ENCODE measurements at regions not wholly inside any gene's neighbourhood (a gene's known extent, or its start where the extent isn't known, plus 50 kb on each side); places are given as distances from the start of the nearest gene placed in this dataset.

DNA sequence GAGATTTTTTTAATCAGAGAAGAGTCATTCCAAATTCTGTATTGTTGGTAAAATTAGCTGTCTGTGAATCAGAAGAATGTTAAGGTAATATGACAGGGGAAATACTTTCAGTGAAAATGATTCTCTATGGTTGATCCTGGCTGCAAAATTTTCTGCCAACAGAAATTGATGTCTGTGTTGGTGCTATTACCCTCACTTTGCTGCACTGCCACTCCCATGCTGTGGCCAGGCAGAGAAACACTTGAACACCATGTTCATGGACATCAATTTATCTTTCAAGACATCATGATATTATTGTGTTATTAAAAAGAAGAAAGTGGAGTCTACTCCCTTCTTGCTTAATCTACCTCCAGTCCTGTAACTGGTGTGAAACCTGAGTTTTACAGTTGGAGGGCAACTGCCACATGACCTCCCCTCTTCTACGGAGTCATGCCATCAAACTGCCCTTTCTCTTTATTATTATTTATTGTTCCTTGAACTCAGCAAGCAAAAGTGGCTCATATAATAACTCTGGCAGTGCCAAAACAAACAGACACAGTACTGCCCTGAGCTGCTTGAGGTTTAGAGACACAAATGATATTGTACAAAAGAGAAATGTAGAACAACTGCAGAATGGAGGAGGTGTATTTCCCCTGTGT is 288.0 kb upstream of the JAG1 start:
- no peak for DNase-seq

DNA sequence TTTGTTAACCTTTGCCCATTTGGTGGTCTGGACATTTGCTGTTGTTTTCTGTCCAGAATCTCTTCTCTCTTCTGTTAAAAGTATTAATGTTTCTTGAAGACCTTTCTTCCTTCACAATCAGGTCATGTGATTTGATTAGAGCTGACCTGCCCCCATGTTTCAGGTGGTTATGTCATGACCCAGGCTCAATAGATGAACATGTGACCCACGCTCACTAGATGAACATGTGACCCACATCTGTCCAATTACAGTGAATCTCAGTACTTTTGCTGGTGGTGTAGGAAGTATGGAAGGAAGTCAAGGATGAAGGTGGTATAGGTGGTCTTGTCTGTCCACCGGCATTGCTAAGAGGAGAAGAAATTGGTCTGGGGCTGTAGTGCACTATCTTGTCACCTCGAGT is 289.1 kb upstream of the JAG1 start:
- DNase-seq, result no peak

DNA sequence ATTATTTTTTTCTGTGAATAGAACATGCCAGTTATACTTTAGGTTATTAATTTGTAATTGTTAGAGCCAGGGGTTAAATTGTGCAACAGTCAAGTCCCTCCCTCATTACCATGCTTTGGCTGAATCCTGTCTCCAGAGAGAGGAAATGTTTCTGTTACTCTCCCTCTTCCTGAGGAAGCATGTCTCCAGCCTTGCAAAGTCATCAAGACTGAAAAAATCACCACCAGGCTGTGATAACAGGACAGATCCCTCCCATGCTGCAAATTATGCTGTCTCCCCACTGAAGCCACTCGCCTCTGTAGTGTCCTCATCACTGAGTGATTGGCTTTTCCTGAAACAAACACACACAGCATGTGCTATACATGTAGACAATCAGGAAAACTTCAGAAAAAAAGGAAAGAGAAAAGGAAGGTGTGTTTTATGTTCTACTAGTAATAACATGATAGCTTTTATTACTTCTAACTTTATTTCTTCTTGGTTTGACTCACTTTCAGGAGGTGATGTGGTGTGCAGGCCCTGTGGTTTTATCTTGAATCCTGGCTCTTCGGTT is 290.0 kb upstream of the JAG1 start:
- no peak for DNase-seq

DNA sequence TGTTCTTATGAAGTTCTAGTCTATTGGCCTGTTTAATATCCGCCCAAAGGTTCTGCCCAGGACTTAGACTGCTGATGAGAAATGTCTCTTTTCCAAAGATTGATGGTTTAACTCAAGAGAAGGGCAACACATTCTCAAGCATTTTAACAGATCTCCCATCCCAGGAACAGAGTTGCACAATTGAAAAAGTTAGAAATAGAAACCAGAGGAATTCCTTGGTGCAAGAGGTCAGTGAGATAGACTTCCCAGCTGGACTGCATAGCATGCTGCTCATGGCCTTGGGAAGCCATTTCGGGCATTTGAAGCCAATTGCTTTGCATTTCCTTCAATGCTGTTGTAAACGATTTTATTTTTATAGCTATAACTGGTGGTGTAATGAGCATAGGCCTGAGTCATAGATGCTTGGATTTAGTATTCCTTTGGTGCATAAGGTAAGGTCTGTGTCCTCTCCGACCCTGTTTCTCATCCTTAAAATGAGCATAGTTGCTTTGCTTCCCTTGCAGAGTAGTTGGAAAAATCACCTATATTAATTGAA is 292.2 kb upstream of the JAG1 start:
- DNase-seq, result no peak

DNA sequence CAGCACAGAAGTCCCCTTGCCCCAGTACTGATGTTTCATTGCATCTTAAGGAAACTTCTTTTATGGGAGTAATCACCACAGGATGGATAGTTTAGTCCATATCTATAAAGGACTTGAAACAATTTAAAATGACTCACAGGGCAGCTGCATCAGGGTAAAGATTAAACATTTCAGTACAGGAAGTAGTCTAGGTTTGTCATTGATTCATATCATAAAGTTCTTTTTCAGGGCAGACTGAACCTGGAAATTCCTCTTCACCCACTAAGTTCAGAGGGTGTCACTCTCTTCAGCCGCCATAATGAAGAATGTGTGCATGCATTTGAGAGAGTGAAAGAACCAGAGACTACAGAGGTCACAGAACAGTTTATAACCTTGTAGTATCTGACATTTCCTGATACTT is 296.3 kb upstream of the JAG1 start:
- DNase-seq, result no peak

DNA sequence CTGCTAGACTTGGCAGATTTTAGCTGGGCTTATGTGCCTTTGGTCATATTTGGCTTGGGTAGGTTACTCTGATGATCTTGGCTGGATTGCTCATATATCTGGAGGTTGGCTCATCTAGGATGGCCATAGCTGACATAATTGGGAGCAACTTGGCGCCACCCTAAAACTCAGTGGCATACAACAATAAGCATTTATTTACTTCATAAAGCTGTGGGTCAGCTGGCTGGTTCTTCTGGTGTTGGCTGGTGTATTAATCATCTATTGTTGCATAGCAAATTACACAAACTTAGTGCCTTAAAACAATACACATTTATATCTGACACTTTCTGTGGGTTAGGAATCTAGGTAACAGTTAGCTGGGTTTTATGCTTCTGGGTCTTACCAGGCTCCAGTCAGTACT is 297.3 kb upstream of the JAG1 start:
- no peak for DNase-seq

DNA sequence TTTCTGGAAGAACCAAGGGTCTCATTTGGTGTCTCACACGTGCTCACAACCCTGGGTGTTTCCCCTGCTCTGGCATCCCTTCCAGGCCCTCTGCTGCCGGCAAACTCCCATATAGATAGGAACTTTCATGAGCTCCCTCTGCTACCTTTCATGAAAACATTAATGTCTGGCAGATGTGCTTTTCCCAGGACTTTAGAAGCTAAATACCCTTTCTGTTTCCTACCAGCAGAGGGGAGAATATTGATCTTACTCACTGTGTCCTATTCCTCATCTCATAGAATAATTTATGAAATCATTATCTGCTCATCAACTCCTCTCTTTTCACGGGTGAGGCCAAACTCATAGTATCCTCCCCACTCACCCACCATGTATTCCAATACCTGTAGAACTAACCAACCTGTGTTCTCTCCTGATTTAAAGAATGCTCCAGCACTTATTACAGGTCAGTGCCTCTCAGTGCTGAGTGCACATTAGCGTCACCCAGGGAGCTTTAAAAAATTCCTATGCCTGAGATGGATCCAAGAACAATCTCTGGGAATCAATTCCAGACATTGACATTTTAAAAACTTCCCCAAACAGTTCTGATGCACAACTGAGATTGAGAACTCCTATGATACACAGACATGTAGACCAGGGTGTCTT is 298.5 kb upstream of the JAG1 start:
- no peak for DNase-seq

DNA sequence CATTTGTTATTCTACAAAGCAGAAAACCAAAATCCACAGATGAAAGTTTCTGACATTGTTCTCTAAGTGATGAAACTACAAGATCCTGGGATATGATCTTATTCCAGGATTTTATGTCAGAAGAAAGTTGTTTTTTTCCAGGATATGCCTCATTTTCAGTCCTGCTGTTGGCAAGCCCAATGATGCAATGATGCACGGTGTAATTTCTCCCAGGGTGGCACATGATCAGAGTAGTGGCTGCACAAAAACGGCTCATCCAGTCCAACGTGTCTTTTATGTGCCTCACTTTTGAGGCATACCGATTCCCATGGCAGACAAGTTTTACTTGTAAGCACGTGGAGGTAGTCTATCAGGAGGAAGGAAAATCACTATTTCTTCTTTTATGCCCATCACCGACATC is 302.3 kb upstream of the JAG1 start:
- DNase-seq, result no peak

DNA sequence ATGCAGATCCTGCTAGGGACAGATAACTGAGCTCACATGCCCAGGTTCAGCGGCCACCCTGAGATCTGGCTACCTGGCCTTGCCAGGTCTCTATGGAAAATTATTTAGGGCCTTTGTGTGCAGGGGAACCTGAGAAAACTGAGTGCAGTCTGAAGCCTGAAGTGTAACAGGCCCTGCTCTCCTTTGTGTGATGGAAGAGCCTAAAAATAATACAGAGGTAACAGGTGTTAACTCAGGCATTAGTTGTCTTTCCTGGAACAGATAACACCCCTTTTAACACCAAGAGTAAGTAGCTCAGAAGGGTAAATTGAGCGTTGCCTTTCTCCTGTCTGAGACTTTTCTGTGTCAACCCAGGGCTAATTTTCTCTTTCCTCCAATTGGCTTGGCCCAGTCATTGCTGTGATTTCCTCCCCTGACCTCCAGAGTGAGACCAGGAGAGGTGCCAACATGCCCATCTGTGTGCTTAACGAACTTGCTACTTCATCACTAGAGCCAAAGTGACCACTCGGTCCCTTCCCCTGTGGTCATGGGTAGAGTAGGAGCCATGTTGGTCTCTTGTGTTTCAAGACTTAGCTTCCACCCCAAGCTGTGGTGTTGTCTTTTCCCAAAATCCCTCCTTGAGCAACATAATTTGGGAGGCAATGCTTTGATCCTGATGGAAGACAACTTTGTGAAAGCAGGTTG is 304.4 kb upstream of the JAG1 start:
- no peak for DNase-seq

DNA sequence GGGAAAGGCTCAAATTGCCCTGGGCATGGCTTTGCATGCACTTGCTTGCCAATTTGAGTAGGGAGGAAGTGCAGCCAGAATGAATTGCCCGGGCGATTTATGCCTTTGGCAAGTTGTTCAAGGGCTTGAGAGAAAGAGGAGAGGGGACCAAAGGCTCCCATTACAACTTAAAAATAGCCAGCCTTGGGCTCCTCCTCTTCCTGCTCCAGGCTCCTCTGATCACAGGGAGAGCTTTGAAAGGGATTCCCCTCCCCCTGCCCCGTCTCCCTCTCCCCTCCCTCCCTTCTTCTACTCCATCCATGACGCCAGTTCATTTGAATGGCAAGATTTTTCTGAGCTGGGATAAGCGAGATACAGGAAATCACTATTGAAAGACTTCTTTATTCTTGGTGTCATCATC is 304.9 kb upstream of the JAG1 start:
- no peak for DNase-seq

DNA sequence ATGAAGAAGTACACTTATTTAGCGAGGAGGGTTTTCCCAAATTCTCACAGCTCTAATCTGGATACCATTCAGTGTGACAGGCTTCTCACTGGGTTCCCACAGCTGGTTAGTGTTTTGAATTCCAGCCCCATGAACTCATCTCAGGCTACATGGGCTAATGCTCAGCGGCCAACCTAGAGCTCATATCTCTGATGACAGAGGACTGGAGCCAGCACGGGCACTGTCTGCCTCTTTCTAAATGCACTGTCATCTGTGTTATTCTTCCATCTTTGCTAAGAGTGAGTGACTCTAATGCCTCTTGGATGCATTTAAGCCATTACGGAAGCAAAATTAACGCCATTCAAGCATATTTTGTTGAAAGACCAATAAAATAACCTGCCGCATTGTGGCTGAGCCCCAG is 308.9 kb upstream of the JAG1 start:
- DNase-seq, result peak; percentile 42

DNA sequence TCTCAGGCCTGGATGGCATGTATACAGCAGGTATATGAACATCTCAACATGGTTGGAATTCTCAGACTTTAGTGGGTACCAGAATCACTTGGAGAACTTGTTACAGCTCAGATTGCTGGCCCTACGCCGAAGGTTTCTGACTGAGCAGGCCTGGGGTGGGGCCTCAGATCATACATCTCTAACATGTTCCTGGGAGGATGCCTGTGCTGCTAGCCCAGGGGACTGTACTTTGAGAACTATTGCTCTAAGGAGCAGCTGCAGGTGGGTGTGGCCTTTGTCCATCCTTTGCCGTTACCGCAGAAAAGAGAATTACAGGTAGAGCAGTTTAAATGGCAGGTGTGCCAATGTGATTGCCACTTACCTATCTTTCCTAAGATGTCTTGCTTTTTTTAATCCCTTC is 310.5 kb upstream of the JAG1 start:
- no peak for DNase-seq

DNA sequence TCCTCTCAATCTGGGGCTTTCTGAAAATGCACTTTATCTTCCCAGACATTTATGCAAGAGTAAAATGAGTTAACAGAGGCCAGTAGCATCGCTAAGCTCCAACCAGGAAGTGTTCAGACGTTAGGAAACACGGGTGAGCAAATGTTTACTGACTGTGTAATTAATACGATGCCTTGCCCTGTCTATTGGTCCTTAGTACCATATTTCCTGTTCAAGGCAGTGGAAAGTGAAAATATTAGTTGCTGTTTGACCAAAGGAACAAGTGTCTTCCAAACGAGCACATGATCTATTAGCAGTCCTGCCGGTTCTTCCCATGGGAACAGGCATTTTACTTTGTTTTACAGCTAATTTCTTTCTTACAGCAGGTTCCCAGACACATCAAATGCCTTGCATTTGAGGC is 311.1 kb upstream of the JAG1 start:
- DNase-seq, result no peak

DNA sequence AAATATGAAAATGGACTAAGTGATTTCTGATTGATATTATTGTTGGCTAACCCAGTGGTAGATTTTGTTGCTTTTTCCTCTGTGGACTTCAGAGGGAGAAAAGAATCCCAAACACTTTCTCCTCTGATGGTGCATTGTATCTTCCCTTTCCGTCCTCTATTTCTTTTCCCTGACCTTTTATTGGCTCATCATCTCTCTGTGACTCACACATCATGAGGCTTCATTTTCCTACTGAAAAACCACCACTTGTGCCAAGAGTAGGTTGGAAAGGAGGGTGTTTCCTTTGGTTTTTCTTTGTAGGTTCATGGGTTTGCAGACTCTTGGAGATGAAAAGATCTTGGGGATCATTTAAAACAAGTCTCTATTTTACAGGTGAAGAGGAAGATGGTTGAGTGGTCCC is 311.7 kb upstream of the JAG1 start:
- DNase-seq, result no peak

DNA sequence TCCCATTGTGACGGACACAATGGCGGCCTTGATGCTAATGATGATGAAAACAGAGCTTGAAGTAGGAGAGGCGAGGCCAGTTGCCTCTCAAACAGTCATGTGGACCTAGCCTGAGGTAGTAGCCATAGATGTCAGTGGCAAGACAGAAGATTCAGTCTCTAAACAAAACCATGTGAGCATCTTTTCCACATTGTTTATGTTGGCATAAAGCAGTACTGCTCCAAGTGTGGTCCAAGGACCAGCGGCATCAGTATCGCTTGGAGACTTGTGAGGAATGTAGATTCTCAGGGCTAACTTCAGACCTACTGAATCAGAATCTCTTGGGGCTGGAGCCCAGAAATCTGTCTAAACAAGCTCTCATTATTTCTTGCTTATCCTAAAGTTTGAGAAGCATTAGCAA is 312.8 kb upstream of the JAG1 start:
- DNase-seq, result no peak

DNA sequence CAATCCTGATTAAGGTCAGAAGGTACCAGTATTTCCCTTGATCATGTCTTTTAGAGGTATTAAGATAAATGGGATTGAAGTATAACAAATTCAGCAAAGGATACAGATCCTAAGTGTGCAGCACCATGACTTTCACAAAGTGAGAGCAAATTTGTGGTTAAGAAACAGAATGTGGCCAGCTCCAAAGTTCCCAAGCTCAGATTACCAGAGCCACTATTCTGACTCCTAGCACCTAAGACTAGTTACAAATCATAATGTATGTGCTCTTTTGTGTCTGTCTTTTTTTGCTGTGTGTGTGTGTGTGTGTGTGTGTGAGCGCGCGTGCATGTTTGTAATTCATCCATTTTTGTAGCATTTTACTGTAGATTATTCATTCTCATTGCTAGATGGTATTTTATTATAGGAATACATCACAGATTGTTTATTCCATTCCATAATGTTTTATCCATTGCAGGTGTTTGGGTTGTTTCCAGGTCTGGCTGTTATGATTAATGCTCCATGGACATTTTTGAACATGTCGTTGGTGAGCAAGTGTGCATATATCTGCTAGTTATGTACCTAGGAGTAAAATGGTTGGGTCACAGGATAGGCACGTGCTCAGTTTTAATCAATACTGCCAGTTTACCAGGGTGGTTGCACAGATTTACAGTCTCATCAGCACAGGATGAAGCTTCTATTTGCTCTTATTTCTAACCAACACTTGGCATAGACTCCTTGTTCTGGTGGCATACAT is 314.0 kb upstream of the JAG1 start:
- no peak for DNase-seq

DNA sequence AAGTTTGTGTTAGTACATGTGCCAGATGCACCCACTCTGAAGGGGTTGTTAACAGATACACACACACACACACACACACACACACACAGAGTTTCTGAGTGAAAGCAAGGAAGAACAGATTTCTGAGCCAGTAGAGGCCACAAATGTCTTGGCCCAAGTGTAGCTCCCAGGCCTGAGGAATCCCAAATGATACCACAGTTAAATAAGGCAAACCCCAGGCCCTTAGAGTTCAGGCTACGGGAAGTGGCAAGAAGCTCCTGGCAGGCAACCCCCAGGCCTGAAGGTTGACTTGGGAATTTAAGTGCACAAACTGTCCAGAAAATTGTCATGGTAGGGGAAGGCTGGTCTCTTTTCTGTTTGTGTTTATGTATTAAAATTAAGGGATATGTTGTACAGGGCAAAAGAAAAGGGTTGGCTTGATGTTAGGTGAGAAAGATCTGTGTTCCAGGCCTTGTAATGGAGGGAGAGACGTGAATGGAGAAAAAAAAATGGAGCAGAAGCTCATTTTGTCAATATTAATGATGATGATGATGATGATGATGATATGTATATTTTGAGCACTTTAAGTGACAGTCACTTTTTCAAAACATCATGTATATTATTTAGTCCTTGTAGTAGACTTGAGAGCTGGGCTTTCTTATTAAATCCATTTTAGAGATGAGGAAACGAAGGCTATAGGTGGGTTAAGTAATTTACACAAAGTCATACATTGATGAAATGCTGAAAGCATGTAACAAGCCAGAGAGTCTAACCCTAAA is 317.0 kb upstream of the JAG1 start:
- peak; percentile 43 for DNase-seq

DNA sequence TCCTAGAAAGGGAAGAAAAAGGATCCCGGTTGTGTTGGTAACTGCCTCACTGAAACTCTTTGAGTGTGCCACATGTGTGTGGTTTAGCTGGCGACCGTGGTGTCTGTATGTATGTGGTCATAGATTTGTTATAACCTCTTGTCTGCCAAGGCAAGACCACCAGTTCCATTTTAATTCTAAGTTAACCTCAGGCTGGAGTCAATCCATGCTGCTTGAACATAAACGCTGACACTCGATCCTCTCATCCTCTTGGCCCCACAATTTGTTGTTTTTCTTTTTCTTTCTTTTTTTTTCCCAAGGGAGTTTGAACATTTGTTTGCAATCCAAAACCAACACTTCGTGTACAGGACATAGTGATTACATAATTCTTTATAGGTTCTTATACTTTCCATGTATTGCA is 318.9 kb upstream of the JAG1 start:
- peak; percentile 74 for DNase-seq

DNA sequence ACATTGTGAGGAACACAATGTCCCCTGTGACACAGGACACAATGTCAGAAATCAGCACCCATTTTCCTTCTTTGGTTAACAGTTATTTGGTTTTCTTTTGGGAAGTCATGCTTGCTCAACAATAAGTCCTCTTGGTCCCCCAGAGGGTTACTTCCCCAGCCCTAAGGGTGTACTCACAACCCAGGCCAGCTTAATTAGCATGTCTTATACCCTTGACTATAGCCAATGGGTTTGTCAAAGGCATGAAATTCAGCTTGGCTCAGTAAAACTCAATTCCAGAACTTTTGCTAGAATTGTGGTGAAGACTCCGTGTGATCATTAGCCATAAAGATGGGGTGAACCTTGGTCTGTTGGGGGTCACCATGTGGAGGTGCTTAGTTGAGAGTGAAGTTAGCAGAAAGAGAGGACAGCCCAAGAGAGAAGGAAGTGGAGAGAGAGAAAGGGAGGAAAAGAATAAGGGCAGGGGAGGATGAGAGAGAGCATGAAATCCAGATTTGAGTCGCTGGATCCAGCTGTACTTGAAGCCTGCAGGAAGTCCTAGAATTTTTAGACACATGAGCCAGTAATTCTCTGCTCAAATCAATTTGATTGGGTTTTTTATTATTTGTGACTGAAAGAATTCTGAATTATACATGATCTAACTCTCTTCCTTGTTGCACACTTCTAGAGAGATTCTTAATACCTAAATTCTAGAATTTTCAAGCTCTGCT is 321.3 kb upstream of the JAG1 start:
- no peak for DNase-seq

DNA sequence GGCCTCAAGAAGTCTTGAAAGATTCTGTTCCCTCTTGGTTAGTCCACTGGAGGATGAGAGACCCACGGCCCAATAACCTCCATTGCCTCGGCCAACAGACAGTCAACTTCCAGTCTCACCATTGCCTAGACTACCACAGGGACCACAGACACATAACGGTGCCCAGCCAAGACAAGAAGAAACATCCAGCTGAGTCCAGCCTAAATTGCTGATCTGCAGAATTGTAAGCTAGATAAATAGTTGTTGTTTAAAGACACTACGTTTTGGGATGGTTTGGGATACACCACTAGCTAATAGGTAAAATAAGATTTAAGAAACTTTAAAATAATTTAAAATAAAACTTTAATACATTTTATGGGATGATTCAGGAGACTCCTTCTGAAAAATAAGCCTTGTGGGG is 324.7 kb upstream of the JAG1 start:
- no peak for DNase-seq

DNA sequence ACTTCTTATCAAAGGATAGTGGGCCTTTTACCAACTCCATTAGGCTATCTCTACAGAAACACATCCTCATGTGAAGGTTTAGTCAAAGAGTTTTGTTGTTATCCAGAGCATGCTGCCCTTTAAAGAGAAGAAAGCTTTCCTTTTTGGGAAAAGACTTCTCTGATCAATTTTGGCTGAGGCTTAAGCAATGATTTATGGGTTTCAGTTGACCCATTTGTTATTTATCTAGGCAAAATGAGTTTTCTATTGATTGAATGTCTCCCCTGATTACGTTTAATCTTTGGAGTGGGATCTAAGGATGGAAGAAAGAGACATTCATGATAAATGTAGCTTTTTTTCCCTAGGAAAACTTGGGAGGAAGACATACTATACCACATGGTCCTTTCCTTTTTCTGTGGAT is 326.6 kb upstream of the JAG1 start:
- DNase-seq, result no peak

DNA sequence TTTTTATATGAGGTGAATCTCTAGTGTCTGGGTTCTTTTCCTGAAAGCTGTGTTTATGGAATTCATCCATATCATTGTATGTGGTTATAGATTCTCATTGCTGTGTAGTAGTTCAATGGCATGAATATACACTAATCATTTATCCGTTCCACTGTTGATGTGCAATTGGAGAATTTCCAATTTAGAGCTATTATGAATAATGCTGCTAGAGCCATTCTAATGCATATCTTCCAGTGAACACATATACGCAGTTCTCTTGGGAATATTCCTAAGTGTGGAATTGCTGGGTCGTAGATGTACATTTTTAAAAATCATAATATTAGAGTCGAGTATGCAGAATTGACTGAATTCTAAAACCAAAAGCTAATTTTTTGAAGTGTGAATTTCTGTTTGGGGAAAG is 327.5 kb upstream of the JAG1 start:
- no peak for DNase-seq

All from left hindlimb (tissue), 1 donor.